ENCODE measurements at regions not wholly inside any gene's neighbourhood (a gene's known extent, or its start where the extent isn't known, plus 50 kb on each side); places are given as distances from the start of the nearest gene placed in this dataset.
A peak's percentile ranks its signal among the peaks of the same experiment; 100 is the strongest.

GRCh38 chrX:120021927-120022326 lies 55.6 kb downstream of the RHOXF2B start:
- Mint-ChIP-seq H3K4me1 (no peaks in the 10 kb centered on the region), H3K9me3 (no peaks in the 10 kb centered on the region), H3K36me3 (no peaks in the 10 kb centered on the region), H3K4me3 (no peak overlapping the region), H3K27me3 (peaks cover 16% of the 10 kb centered on the region), H3K27ac (no peak overlapping the region)
- ATAC-seq (ENCODE audit: low read depth) (no peak), DNase-seq (no peak)
- POLR2A ChIA-PET: no interaction called here

DNA sequence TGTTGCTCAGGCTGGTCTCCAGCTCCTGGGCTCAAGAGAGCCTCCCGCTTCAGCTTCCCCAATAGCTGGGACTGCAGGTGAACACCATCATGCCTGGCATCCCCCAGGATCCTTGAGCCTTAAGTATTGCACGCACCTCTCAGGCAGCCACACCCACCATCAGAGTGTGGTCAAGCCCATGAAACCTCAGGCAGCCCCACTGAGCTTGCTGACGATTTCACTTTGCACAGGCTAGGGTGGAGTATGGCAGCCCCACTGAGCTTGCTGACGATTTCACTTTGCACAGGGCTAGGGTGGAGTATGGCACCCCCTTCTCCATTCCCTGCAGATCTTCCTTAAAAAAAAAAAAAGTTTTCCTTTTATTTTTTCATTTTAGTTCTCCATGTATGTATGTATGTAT lies 57.2 kb downstream of the RHOXF2B start:
- peaks cover 6% of the 10 kb centered on the region for H3K4me1 Mint-ChIP-seq
- peaks cover 27% of the 10 kb centered on the region for H3K27me3 Mint-ChIP-seq
- POLR2A ChIA-PET: no interaction called here
- H3K27ac Mint-ChIP-seq: no peak overlapping the region
- ATAC-seq (ENCODE audit: low read depth) (no peak), DNase-seq (no peak)
- no peak overlapping the region for H3K4me3 Mint-ChIP-seq
- H3K9me3 Mint-ChIP-seq: no peaks in the 10 kb centered on the region
- no peaks in the 10 kb centered on the region for H3K36me3 Mint-ChIP-seq

DNA sequence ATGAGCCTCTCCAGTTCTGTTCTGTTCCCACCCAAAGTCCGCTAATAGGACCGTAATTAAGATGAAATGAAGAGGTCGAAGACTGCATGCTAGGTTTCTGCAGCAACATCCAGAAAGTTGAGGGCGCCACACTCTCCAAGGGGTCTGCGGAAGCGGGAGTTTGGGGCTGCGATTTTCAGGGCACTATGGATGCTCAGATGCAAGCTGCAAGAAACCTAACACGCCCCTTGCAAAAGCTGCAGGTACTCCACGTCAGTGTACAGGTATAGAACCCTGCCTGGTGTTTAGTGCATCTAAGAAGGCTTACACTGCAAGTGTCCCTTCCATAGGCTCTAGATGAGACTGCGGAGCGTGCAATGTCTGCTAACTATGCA lies 61.4 kb downstream of the RHOXF2B start:
- DNase-seq: no peak
- H3K27me3 Mint-ChIP-seq: peaks cover 58% of the 10 kb centered on the region
- no peak overlapping the region for H3K27ac Mint-ChIP-seq
- H3K4me3 Mint-ChIP-seq: peak overlapping the region; percentile 81
- ATAC-seq (ENCODE audit: low read depth): no peak
- no peaks in the 10 kb centered on the region for H3K36me3 Mint-ChIP-seq
- H3K4me1 Mint-ChIP-seq: peaks cover 10% of the 10 kb centered on the region
- POLR2A ChIA-PET: no interaction called here
- no peaks in the 10 kb centered on the region for H3K9me3 Mint-ChIP-seq

DNA sequence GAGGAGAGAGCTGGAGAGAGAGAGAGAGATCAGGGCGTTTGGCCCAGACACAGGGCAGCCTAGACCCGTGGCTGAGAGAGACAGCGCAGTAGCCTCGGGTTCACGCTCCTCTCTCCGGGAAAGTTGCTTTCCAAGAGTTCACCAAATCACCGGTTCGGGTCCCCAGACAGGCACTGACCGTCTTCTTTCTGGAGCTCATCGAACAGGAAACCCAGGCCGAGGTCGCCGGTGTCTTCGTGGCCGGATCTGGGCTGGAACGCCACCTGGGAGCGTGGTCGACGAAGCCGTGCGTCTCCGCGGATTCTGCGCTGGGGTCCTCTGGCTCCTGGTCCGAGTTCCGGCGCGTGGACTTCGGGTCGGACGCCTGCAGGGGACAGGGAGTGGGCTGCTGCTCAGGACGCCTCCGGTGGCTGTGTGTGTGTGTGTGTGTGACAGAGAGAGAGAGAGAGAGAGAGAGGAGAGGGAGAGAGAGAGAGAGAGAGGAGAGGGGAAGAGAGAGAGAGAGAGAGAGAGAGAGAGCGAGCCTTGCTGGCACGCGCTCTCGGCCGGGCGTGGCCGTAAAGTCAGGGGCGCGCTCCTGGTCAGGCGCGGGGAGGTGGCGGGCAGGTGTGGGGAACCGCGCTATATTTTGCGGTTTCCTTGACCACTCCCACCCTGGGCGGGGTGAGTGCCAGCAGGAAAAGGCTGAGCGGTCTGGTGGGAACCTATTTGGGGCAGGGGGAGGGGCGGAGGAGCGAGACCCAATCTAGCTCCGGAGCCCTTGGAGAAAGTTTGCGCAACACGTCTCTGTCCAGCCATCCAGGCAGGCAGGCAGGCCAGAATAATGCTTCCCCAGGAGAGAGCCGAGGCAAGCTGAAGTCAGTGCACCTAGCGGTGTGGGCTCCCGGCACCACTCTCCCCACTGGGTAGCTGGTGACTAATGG lies 62.1 kb downstream of the RHOXF2B start:
- Mint-ChIP-seq H3K36me3 (no peaks in the 10 kb centered on the region), H3K27ac (peak overlapping the region; percentile 71), H3K4me1 (peaks cover 10% of the 10 kb centered on the region), H3K9me3 (no peaks in the 10 kb centered on the region), H3K4me3 (peak overlapping the region; percentile 81), H3K27me3 (peaks cover 65% of the 10 kb centered on the region)
- POLR2A ChIA-PET: no interaction called here
- ATAC-seq (ENCODE audit: low read depth) (peak; percentile 26), DNase-seq (peak; percentile 36)

GRCh38 chrX:120014354-120015130 lies 62.9 kb downstream of the RHOXF2B start:
- peaks cover 10% of the 10 kb centered on the region for H3K4me1 Mint-ChIP-seq
- no peak for DNase-seq
- peak overlapping the region; percentile 81 for H3K4me3 Mint-ChIP-seq
- ATAC-seq (ENCODE audit: low read depth): no peak
- POLR2A ChIA-PET: no interaction called here
- H3K36me3 Mint-ChIP-seq: no peaks in the 10 kb centered on the region
- no peaks in the 10 kb centered on the region for H3K9me3 Mint-ChIP-seq
- peak overlapping the region; percentile 71 for H3K27ac Mint-ChIP-seq
- peaks cover 70% of the 10 kb centered on the region for H3K27me3 Mint-ChIP-seq

DNA sequence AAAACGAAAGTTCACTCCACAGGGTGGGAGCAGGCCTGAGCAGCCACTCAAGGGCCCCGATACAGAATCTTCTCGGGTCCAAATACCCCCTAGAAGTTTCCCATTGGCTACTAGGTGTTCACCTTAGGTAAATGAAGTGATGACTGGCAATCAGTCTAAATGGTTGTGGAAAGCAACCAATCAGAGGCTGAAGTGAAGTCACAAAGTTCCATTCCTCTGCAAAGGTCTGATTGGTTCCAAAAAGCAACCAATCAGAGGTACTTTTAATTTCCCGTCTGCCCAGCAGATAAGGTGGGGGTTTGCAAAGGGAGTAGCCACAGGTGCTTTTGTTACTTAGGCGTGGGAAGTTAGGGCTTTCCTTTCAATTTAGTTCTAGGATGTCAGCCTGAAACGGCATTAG lies 58.2 kb upstream of the NKAP start:
- no peaks in the 10 kb centered on the region for H3K36me3 Mint-ChIP-seq
- no peak overlapping the region for H3K27ac Mint-ChIP-seq
- H3K4me1 Mint-ChIP-seq: peaks cover 4% of the 10 kb centered on the region
- no peaks in the 10 kb centered on the region for H3K9me3 Mint-ChIP-seq
- DNase-seq (no peak), ATAC-seq (ENCODE audit: low read depth) (no peak)
- POLR2A ChIA-PET: no interaction called here
- H3K27me3 Mint-ChIP-seq: peaks cover 52% of the 10 kb centered on the region
- no peak overlapping the region for H3K4me3 Mint-ChIP-seq

DNA sequence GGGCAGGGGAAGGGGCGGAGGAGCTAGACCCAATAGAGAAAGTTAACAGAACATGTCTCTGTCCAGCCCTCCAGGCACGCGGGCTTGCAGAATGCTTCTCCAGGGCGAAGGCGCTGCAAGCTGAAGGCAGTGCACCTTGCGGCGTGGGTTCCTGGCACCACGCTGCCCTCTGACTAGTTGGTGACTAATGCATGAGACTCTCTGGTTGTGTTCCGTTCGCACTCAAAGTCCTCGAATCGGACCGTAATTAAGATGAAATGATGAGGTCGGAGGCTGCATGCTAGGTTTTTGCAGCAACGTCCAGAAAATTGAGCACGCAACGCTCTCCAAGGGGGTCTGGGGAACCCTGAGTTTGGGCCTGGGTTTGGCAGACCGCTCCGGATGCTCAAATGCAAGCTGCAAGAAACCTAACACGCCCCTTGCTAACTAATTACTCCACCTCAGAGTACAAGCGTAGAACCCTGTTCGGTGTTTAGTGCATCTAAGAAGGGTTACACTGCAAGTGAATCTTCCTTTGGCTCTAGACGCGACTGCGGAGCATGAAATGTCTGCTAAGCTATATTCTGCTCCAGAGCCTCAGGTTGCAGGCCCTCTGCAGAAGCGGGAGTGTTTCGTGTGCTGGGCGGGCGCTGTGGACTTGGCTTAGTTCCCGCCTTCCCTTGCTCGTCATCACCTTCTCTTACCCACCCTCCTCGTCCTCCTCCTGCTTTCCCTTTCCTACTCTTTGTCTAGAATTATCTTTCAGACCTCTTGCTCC lies 57.1 kb upstream of the NKAP start:
- ATAC-seq (ENCODE audit: low read depth): no peak
- no peaks in the 10 kb centered on the region for H3K36me3 Mint-ChIP-seq
- peaks cover 63% of the 10 kb centered on the region for H3K27me3 Mint-ChIP-seq
- POLR2A ChIA-PET: no interaction called here
- no peak overlapping the region for H3K4me3 Mint-ChIP-seq
- no peak for DNase-seq
- no peaks in the 10 kb centered on the region for H3K9me3 Mint-ChIP-seq
- H3K27ac Mint-ChIP-seq: no peak overlapping the region
- peaks cover 4% of the 10 kb centered on the region for H3K4me1 Mint-ChIP-seq

GRCh38 chrX:119999087-119999634 lies 55.6 kb upstream of the NKAP start:
- Mint-ChIP-seq H3K4me3 (no peak overlapping the region), H3K27ac (no peak overlapping the region), H3K27me3 (peaks cover 77% of the 10 kb centered on the region), H3K9me3 (no peaks in the 10 kb centered on the region), H3K36me3 (no peaks in the 10 kb centered on the region), H3K4me1 (peaks cover 4% of the 10 kb centered on the region)
- DNase-seq (no peak), ATAC-seq (ENCODE audit: low read depth) (no peak)
- POLR2A ChIA-PET: no interaction called here

GRCh38 chrX:119997570-119997969 lies 54.0 kb upstream of the NKAP start:
- Mint-ChIP-seq H3K27me3 (peaks cover 87% of the 10 kb centered on the region), H3K36me3 (no peaks in the 10 kb centered on the region), H3K27ac (no peak overlapping the region), H3K4me1 (peaks cover 4% of the 10 kb centered on the region), H3K4me3 (no peak overlapping the region), H3K9me3 (no peaks in the 10 kb centered on the region)
- ATAC-seq (ENCODE audit: low read depth) (no peak), DNase-seq (no peak)
- POLR2A ChIA-PET: no interaction called here

- ATAC-seq (ENCODE audit: low read depth) (no peak), DNase-seq (no peak)
- Mint-ChIP-seq H3K27me3 (peaks cover 90% of the 10 kb centered on the region), H3K4me3 (no peak overlapping the region), H3K36me3 (no peaks in the 10 kb centered on the region), H3K4me1 (peaks cover 4% of the 10 kb centered on the region), H3K9me3 (no peaks in the 10 kb centered on the region), H3K27ac (no peak overlapping the region)
- POLR2A ChIA-PET: no interaction called here
Measured at GRCh38 chrX:119996600-119997524, 53.3 kb upstream of the NKAP start.

- Mint-ChIP-seq H3K4me1 (peaks cover 3% of the 10 kb centered on the region), H3K27ac (no peak overlapping the region), H3K27me3 (peaks cover 91% of the 10 kb centered on the region), H3K4me3 (no peak overlapping the region), H3K9me3 (no peaks in the 10 kb centered on the region), H3K36me3 (no peaks in the 10 kb centered on the region)
- DNase-seq: no peak
- POLR2A ChIA-PET: no interaction called here
- ATAC-seq (ENCODE audit: low read depth): no peak
Measured at GRCh38 chrX:119996069-119996468, 52.5 kb upstream of the NKAP start.

Measured in activated naive CD8-positive, alpha-beta T cell treated with anti-CD3 and anti-CD28 coated beads, Interleukin-2, amount 10 ng/mL, durations not matched to agents 7 days and 5 days (primary cell).